ENCODE measurements at regions not wholly inside any gene's neighbourhood (a gene's known extent, or its start where the extent isn't known, plus 50 kb on each side); places are given as distances from the start of the nearest gene placed in this dataset.

DNA sequence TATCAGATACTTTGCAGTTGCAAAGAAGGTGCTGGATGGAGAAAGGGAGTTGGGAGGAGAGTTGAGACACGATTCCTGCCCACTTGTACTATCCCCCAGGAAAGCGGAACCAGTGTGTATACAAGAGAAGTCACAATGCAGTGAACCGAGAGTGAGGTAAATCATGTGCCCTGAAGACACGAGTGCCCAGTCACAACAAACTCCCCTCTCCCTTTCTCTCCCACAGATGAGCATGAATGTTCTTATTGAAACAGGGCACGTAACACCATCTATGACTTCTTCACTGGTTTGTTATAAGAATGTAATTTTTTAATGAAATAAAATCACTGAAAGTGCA, 155.7 kb downstream of the IRS1 start:
- no peak for DNase-seq
- H3K36me3 Mint-ChIP-seq = peaks cover 5% of the 10 kb centered on the region
- H3K27ac Mint-ChIP-seq = no peak overlapping the region
- H3K9me3 Mint-ChIP-seq = peaks cover 10% of the 10 kb centered on the region
- no peak overlapping the region for H3K4me3 Mint-ChIP-seq
- H3K27me3 Mint-ChIP-seq = peaks cover 5% of the 10 kb centered on the region
- CTCF ChIA-PET = no interaction called here
- peaks cover 1% of the 10 kb centered on the region for H3K4me1 Mint-ChIP-seq

DNA sequence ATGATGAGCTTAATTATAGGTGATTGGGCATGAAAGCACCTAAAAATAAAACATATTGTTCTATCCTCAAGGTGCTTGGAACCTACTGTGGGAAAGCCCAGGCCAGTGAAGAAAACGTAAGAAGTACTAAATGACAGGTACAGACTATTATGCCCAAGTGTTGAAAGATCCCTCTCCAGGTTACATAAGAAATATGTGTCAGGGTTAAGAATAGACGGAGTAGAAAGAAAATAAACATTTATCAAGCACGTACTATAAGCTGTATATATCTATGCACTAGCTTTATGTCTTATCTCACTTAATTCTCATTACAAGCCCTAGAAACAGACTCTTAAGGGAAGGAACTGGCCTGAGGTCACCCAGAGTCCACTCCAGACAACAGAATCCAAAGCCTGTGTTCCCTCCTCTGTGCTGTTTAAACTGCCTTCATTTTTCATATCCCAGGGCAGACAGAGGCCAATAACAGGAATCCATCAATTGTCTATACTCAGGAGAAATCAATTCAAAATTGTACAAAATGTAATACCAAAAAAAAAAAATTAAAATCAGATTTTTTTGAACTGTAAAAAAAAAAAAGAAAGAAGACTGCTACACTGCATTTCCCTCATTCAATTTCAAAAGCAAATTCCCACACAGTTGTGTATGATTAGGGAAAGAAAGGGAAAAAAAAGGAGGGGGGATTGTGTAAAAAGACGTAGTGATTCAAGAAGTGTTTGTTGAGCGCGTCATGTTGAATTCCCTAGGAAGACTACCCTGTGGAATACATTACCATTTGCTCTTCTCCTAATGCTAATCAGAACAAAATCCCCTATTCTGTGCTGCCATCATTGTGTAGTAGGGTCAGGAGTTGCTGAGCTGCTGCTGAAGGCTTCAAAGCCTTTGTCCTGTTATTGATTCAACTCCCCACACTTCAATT, 156.3 kb downstream of the IRS1 start:
- Mint-ChIP-seq H3K4me3 (no peak overlapping the region), H3K9me3 (peaks cover 4% of the 10 kb centered on the region), H3K27me3 (peaks cover 5% of the 10 kb centered on the region), H3K36me3 (no peaks in the 10 kb centered on the region), H3K4me1 (no peaks in the 10 kb centered on the region), H3K27ac (no peak overlapping the region)
- DNase-seq = no peak
- CTCF ChIA-PET = no interaction called here

DNA sequence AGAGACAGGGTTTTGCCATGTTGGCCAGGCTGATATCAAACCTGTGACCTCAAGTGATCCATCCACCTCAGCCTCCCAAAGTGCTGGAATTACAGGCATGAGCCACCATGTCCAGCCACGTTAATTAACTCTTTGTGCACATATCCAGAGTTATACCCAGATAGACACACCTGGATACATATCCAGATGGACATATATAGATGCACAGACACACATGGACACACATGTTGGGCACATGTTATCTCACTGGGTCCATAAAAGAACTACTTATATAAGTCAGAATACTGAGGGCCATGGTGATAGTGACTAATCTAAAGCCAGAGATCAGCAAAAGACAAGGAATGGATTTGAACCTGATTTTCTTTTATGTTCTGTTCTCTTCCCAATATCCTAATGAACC, 158.6 kb downstream of the IRS1 start:
- H3K27ac Mint-ChIP-seq = no peak overlapping the region
- CTCF ChIA-PET = no interaction called here
- DNase-seq = no peak
- no peaks in the 10 kb centered on the region for H3K36me3 Mint-ChIP-seq
- no peak overlapping the region for H3K4me3 Mint-ChIP-seq
- H3K27me3 Mint-ChIP-seq = peaks cover 12% of the 10 kb centered on the region
- no peaks in the 10 kb centered on the region for H3K4me1 Mint-ChIP-seq
- peaks cover 4% of the 10 kb centered on the region for H3K9me3 Mint-ChIP-seq

DNA sequence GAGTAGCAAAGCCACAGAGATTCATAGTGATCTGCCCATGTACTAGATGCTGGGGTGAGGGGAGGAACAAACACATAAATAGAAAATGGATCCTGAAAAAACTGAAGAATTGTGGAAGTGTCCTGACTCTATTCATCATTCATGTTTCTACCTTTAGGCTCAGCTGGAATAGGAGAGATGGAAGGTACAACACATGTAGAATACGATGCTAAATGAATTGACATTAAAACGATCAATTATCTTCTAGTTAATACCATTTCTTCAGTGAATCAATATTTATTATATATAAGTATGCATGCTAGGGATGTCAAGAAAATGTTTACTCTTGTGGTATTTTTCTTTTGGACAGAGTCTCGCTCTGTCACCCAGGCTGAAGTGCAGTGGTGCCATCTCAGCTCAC, 159.1 kb downstream of the IRS1 start:
- no peak for DNase-seq
- peaks cover 12% of the 10 kb centered on the region for H3K27me3 Mint-ChIP-seq
- H3K36me3 Mint-ChIP-seq = no peaks in the 10 kb centered on the region
- no peak overlapping the region for H3K27ac Mint-ChIP-seq
- CTCF ChIA-PET = no interaction called here
- H3K9me3 Mint-ChIP-seq = peaks cover 4% of the 10 kb centered on the region
- no peak overlapping the region for H3K4me3 Mint-ChIP-seq
- H3K4me1 Mint-ChIP-seq = no peaks in the 10 kb centered on the region

DNA sequence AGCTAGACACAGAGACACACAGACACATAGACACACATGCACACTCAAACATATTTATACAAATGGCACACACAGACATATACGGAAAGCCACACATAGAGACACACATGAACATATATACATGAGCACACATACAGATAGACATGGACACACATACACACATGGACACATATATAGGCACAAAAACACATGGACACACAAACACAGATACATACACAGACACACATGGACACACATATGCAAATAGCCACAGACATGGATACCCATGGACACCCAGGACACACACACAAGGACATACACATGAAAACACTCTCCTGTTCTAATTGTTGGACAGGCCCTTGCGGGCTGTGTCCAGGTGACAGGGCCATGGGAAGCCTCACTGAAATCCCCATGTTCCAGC, 160.1 kb downstream of the IRS1 start:
- no peak overlapping the region for H3K27ac Mint-ChIP-seq
- CTCF ChIA-PET = no interaction called here
- H3K9me3 Mint-ChIP-seq = peaks cover 4% of the 10 kb centered on the region
- no peaks in the 10 kb centered on the region for H3K36me3 Mint-ChIP-seq
- H3K4me3 Mint-ChIP-seq = no peak overlapping the region
- peaks cover 11% of the 10 kb centered on the region for H3K27me3 Mint-ChIP-seq
- no peaks in the 10 kb centered on the region for H3K4me1 Mint-ChIP-seq
- no peak for DNase-seq

DNA sequence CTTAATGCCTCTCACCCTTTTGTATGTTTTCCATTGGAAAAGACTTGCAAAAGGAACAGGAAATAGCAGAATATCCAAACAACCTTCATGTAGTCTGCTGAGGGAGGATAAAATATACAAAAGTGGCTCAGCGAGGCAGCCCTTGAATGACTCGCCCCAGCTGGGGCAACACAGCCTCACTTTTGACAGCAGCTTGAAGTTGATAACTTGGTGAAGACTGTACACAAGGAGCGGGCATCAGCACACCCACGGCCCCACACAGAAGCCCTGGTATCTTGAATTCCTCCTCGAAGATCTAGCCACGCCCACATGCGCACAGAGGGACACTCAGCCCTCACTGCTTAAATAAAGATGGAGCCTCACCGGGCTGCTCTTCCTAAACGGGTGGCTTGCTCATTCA, 161.0 kb downstream of the IRS1 start:
- CTCF ChIA-PET = no interaction called here
- no peaks in the 10 kb centered on the region for H3K36me3 Mint-ChIP-seq
- no peak overlapping the region for H3K4me3 Mint-ChIP-seq
- peaks cover 4% of the 10 kb centered on the region for H3K9me3 Mint-ChIP-seq
- no peaks in the 10 kb centered on the region for H3K4me1 Mint-ChIP-seq
- no peak for DNase-seq
- H3K27me3 Mint-ChIP-seq = peaks cover 11% of the 10 kb centered on the region
- no peak overlapping the region for H3K27ac Mint-ChIP-seq

DNA sequence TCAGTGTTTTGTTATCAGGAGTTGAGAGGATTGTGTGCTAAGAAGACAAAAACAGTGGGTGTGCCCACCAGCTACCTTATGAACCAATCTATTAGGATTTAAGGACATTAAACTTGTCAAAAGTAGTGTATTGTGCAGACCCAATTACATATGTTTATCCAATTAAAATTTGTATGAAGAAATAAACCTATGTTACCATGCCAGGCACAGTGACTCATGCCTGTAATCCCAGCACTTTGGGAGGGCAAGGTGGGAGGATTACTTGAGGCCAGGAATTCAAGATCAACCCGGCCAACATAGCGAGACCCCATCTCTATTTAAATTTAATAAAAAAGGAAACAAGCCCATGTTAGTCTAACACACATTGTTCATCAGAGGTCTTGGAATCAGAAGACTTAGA, 162.2 kb downstream of the IRS1 start:
- no peak overlapping the region for H3K27ac Mint-ChIP-seq
- CTCF ChIA-PET = no interaction called here

DNA sequence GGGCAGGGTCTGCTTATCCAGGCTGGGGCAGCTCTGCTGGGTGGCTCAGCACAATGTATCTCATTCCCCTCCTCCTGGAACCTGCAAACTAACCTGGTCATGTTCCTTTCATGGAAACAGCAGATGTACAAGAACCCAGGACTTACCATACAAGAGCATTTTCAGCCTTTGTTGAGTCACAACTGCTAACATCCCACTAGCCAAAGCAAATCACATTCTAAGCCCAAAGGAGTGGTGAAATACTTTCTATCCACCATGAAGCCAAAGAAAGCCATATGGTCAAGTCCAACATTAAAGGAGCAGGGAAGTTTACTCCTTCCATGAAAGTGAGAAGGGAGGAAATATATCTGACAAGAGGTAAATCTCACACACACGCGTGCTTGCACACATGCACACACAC, 163.0 kb downstream of the IRS1 start:
- H3K9me3 Mint-ChIP-seq = peaks cover 4% of the 10 kb centered on the region
- H3K4me3 Mint-ChIP-seq = no peak overlapping the region
- CTCF ChIA-PET = no interaction called here
- DNase-seq = no peak
- H3K4me1 Mint-ChIP-seq = no peaks in the 10 kb centered on the region
- H3K27ac Mint-ChIP-seq = no peak overlapping the region
- no peaks in the 10 kb centered on the region for H3K36me3 Mint-ChIP-seq
- peaks cover 11% of the 10 kb centered on the region for H3K27me3 Mint-ChIP-seq

More for the DNA sequence above, 162.2 kb downstream of the IRS1 start:
- Mint-ChIP-seq H3K36me3 (no peaks in the 10 kb centered on the region), H3K9me3 (peaks cover 4% of the 10 kb centered on the region), H3K4me1 (no peaks in the 10 kb centered on the region), H3K27me3 (peaks cover 11% of the 10 kb centered on the region), H3K4me3 (no peak overlapping the region)
- DNase-seq = no peak

DNA sequence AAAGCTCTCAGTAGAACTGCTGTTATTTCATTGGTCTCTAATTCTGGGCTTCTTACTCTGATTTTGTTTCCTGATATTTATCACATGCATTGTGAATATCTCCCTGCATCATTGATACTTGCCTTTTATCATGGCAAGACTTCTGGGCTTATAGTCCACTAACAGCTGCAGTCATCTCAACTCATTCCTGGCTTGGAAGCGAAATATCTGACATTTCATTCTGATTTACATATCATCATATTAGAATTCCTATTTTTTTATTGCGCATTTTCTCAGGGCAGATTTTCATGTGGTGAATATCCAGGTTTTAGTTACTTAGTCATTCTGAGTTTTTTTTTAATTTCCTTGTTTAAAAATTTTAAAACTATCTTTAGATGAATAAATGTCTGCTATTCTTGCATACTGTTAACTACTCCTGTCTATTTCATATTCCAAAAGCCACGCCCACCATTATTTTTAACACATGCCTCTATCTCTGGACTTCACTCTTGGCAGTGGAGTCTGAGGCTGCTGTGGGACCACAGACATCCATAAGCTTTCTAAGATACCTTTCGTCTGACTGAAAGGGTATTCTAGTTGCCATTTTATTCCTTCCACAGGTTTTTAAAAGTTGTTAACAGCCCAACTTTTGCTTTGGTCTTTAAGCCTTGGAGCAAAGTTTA, 164.5 kb downstream of the IRS1 start:
- Mint-ChIP-seq H3K4me1 (no peaks in the 10 kb centered on the region), H3K27me3 (peaks cover 11% of the 10 kb centered on the region), H3K27ac (no peak overlapping the region), H3K36me3 (no peaks in the 10 kb centered on the region), H3K9me3 (peaks cover 1% of the 10 kb centered on the region), H3K4me3 (no peak overlapping the region)
- CTCF ChIA-PET = no interaction called here
- DNase-seq = no peak

DNA sequence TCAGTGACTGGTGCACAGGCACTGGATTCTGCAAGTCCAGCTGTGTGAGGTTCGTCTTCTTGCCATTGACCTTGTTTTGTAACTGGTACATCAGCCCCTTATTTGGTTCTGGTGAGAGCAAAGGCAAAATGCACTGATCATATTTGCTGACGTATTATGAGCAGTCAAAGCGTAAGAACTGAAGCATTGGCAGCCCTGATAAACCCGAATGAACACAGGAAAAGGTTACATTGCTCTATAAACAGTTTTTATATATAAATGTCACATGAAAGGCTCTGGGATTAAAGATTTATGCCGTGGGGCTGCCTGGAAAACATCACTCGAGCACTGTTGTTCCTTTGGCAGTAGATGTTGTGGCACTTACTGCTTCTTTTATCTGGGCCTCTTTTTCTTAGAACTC, 167.9 kb downstream of the IRS1 start:
- H3K27ac Mint-ChIP-seq = no peak overlapping the region
- no peaks in the 10 kb centered on the region for H3K36me3 Mint-ChIP-seq
- no peak overlapping the region for H3K4me3 Mint-ChIP-seq
- DNase-seq = no peak
- H3K27me3 Mint-ChIP-seq = peaks cover 8% of the 10 kb centered on the region
- H3K4me1 Mint-ChIP-seq = no peaks in the 10 kb centered on the region
- H3K9me3 Mint-ChIP-seq = peaks cover 1% of the 10 kb centered on the region
- CTCF ChIA-PET = no interaction called here

DNA sequence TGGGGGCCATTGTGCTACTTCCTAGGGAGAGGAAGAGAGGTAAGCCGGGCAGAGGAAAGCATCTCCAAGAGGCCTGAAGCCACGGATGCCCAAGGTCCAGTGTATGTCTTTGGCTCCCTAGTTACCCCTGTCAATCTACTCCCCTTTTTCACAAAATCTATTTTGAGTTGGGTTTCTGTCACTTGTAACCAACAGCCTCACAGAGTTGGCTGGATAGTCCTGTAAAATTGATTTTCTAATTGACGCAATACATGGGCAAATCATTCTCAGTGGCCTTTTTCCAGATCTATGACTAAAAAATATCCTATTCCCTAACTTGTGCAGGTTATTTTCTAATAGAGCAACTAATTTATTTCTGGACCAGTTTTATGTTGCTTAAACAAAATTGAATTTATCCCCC, 168.4 kb downstream of the IRS1 start:
- no peak for DNase-seq
- CTCF ChIA-PET = no interaction called here
- Mint-ChIP-seq H3K9me3 (peaks cover 1% of the 10 kb centered on the region), H3K4me1 (no peaks in the 10 kb centered on the region), H3K4me3 (no peak overlapping the region), H3K36me3 (no peaks in the 10 kb centered on the region), H3K27ac (no peak overlapping the region), H3K27me3 (peaks cover 6% of the 10 kb centered on the region)

DNA sequence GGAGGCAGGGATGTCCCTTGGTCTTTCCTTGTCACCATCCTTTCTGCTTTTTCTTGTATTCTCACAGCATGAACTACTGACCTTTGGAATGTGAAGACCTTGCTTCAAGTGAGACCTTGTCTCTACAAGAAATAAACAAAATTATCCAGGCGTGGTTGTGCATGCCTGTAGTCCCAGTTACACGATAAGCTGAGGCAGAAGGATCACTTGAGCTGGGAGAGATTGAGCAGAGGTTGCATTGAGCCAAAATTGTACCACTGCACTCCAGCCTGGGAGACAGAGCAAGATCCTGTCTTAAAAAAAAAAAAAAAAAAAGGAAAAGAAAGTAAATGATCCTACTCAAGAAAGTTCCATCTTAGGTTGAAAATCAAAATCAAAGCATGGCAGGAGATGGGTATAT, 173.7 kb downstream of the IRS1 start:
- H3K4me1 Mint-ChIP-seq = no peaks in the 10 kb centered on the region
- no peaks in the 10 kb centered on the region for H3K36me3 Mint-ChIP-seq
- CTCF ChIA-PET = no interaction called here
- peaks cover 7% of the 10 kb centered on the region for H3K27me3 Mint-ChIP-seq
- H3K9me3 Mint-ChIP-seq = peaks cover 1% of the 10 kb centered on the region
- no peak for DNase-seq
- no peak overlapping the region for H3K27ac Mint-ChIP-seq
- H3K4me3 Mint-ChIP-seq = no peak overlapping the region

DNA sequence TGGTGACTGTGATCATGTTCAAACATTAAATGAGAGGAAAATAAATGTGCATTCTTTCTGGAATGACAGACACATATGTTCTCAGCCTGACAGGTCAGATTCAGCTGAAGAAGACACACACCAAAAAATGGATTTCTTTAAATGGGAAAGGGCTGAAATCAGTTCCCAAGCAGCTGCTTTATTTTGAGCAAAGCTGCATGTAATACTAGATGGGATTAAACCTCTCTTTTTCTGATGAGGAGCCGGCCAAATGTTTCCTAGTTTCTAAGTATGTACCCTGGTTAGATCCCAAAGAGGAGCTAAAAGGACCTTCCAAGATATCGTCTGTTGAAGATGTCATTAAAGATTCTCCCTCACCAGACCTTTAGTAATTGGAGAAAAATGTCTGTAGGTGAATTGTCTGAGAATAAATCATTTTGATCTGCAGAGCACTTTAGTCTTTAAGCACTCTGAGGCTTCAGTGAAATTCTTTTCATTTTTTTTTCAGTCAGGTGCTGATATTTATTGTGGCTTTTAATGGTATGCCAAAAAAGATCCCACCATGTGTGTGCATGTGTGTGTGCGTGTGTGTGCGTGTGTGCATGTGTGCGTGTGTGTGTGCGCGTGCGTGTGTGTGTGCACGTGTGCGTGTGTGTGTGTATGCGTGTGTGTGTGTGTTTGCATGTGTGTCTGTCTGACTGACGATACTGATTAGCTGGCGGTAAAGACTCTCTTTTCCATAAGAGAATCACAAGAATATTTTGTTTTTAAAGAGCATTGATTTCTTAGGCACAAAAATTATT, 175.8 kb downstream of the IRS1 start:
- Mint-ChIP-seq H3K9me3 (no peaks in the 10 kb centered on the region), H3K4me3 (no peak overlapping the region), H3K27me3 (peaks cover 9% of the 10 kb centered on the region), H3K36me3 (no peaks in the 10 kb centered on the region), H3K4me1 (no peaks in the 10 kb centered on the region), H3K27ac (no peak overlapping the region)
- CTCF ChIA-PET = interaction anchor here (0.7 kb wide), 1 partner anchor 122 kb away, joined by 3 read pairs; no protein-coding TSS in a partner anchor
- DNase-seq = no peak

DNA sequence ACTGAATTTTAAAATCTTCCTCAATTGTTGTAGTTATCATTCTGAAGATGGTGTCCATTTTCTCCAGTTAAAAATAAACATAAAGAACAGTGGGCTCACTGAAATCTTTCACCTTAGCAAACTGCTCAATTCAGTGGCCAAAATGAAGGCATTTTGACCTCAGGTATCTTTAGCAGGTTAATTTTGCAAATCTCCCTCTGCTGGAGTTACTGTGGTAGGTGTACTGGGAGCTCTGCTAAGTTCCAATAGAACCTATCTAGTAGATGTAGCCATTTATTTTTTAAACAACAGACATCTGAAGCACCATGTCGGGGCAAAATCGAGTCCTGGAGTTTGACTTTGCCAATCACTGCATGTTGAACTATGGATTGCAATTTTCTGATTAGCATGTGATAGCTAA, 177.1 kb downstream of the IRS1 start:
- H3K4me1 Mint-ChIP-seq = no peaks in the 10 kb centered on the region
- CTCF ChIA-PET = interaction anchor here (0.7 kb wide), 1 partner anchor 350 kb away, joined by 3 read pairs; no protein-coding TSS in a partner anchor
- no peak overlapping the region for H3K27ac Mint-ChIP-seq
- no peak overlapping the region for H3K4me3 Mint-ChIP-seq
- H3K27me3 Mint-ChIP-seq = peaks cover 9% of the 10 kb centered on the region
- DNase-seq = no peak
- H3K36me3 Mint-ChIP-seq = no peaks in the 10 kb centered on the region
- H3K9me3 Mint-ChIP-seq = no peaks in the 10 kb centered on the region

DNA sequence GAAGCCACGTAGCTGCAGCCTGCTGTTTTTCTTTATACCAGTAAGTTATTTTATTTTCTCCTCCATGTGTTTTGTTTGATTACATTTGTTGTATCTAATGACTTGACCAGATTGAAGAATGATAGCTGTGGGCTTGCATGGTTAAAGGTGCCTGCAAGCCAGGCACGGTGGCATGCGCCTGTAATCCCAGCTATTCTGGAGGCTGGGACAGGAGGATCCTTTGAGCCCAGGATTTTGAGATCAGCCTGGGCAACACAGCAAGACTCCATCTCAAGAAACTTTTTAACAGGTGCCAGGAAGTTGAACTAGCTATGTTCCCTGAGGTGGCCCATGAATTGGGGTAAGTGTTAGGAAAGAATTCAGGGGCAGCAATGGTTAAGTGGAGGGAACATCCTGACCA, 179.4 kb downstream of the IRS1 start:
- H3K27ac Mint-ChIP-seq = no peak overlapping the region
- H3K36me3 Mint-ChIP-seq = no peaks in the 10 kb centered on the region
- H3K4me3 Mint-ChIP-seq = no peak overlapping the region
- CTCF ChIA-PET = no interaction called here
- no peak for DNase-seq
- H3K4me1 Mint-ChIP-seq = no peaks in the 10 kb centered on the region
- peaks cover 8% of the 10 kb centered on the region for H3K27me3 Mint-ChIP-seq
- H3K9me3 Mint-ChIP-seq = no peaks in the 10 kb centered on the region

Data from activated naive CD4-positive, alpha-beta T cell treated with anti-CD3 and anti-CD28 coated beads, Interleukin-2, amount 10 ng/mL, durations not matched to agents 7 days and 5 days (primary cell).